HCT116 (cell line): ENCODE measurements at regions not wholly inside any gene's neighbourhood (a gene's known extent, or its start where the extent isn't known, plus 50 kb on each side); places are given as distances from the start of the nearest gene placed in this dataset.

ENCODE experiments used
- ATAC-seq: fragments of 200-7000 bp; cut with Tn5 transposase; 2 replicates; pipeline ENCODE4 v1.9.1; 2020; ENCODE audit warnings: mild to moderate bottlenecking, moderate library complexity
- BruUV-seq: library from RNA; stranded (reverse); fragments of 400-500 nt; replicated peaks from 2 replicates; lab custom pipeline; 2021; lab: Mats Ljungman, UMichigan
- CTCF ChIA-PET: fragments of 300-600 bp; sonication (Branson Sonifier 250); formaldehyde crosslinking; loops from one replicate; lab custom pipeline; 2021; ENCODE audit warnings: antibody characterized with exemption; lab: Charles Lee
- POLR2A ChIA-PET: fragments of 300-600, 350-600 bp; sonication (Branson Sonifier 250); formaldehyde crosslinking; loops from one replicate; lab custom pipeline; 2021; ENCODE audit warnings: antibody characterized with exemption; lab: Charles Lee
- RAD21 ChIA-PET, 2 experiments: fragments of 300-600 bp; sonication (Branson Sonifier 250); formaldehyde crosslinking; loops; one replicate each; lab custom pipeline; 2023; ENCODE audit warnings: low total read pairs in 2 of 2; ENCODE audit not compliant: uncharacterized antibody in 2 of 2, unreplicated experiment in 2 of 2, low non-redundant PET in 1 of 2; lab: Charles Lee
- DNase-seq: peaks from one replicate; pipeline ENCODE4 v3.0.0-alpha.2; 2010; ENCODE audit warnings: low read depth, low spot score
- H2AFZ ChIP-seq: fragments of 200-600 bp; shearing (Covaris generic), sonication (generic); 2 replicates; pipeline ENCODE4 v1.6.1; 2017; ENCODE audit warnings: low read depth, mixed run types, mixed read lengths, antibody characterized with exemption, low read length; ENCODE audit not compliant: poor library complexity, severe bottlenecking
- H3K27ac ChIP-seq: 2 replicates; pipeline ENCODE4 v1.5.1; 2012; ENCODE audit warnings: low read depth, low read length
- H3K27me3 ChIP-seq: fragments of 200-600 bp; sonication (generic); 2 replicates; pipeline ENCODE4 v1.6.1; 2016; ENCODE audit warnings: mixed run types, low read length, mixed read lengths; ENCODE audit not compliant: insufficient read depth
- H3K36me3 ChIP-seq, 2 experiments: fragments of 200-500 bp in 1 of 2; fragments of 200-600 bp in 1 of 2; sonication (Bioruptor generic) in 1 of 2; sonication (generic) in 1 of 2; 2 replicates each; pipeline versions ENCODE4 v1.5.1 to v1.6.1; 2014 to 2016; ENCODE audit warnings: low read length in 2 of 2, inconsistent platforms in 1 of 2, mixed read lengths in 1 of 2, mixed run types in 1 of 2; ENCODE audit not compliant: insufficient read depth in 2 of 2, control insufficient read depth in 1 of 2
- H3K4me1 ChIP-seq, 2 experiments: fragments of 200-600 bp in 1 of 2; sonication (generic) in 1 of 2; 2 replicates each; pipeline versions ENCODE4 v1.5.1 to v1.6.1; 2012 to 2017; ENCODE audit warnings: low read length in 2 of 2, inconsistent platforms in 1 of 2, mild to moderate bottlenecking in 1 of 2, mixed read lengths in 1 of 2, mixed run types in 1 of 2, moderate library complexity in 1 of 2; ENCODE audit not compliant: insufficient read depth in 2 of 2, control insufficient read depth in 1 of 2
- H3K4me2 ChIP-seq: fragments of 200-600 bp; sonication (generic); 2 replicates; pipeline ENCODE4 v1.6.1; 2017; ENCODE audit warnings: mixed run types, low read length, mixed read lengths
- H3K4me3 ChIP-seq, 2 experiments: fragments of 200-600 bp in 1 of 2; sonication (generic) in 1 of 2; replicated peaks in 1 of 2; 2 replicates each; pipeline ENCODE4 v1.5.1; 2011 to 2016; ENCODE audit warnings: low read length in 2 of 2, control low read depth in 1 of 2, low read depth in 1 of 2, mild to moderate bottlenecking in 1 of 2, mixed read lengths in 1 of 2, mixed run types in 1 of 2
- H3K79me2 ChIP-seq: fragments of 200-600 bp; sonication (generic); 2 replicates; pipeline ENCODE4 v1.6.1; 2017; ENCODE audit warnings: mild to moderate bottlenecking, mixed run types, low read length, moderate library complexity, mixed read lengths; ENCODE audit not compliant: insufficient read depth
- H3K9ac ChIP-seq: fragments of 200-600 bp; sonication (generic); 2 replicates; pipeline ENCODE4 v1.6.1; 2016; ENCODE audit warnings: low read length, mixed read lengths
- H3K9me2 ChIP-seq: fragments of 200-600 bp; sonication (generic), shearing (Covaris generic); 2 replicates; pipeline ENCODE4 v1.6.1; 2017; ENCODE audit warnings: mixed run types, mild to moderate bottlenecking, moderate library complexity; ENCODE audit not compliant: insufficient read depth
- H3K9me3 ChIP-seq, 2 experiments: fragments of 200-500 bp in 1 of 2; fragments of 200-600 bp in 1 of 2; sonication (Bioruptor generic) in 1 of 2; sonication (generic) in 1 of 2; 2 replicates each; pipeline ENCODE4 v1.6.1; 2014 to 2017; ENCODE audit warnings: low read length in 2 of 2, mixed read lengths in 2 of 2, inconsistent platforms in 1 of 2, low read depth in 1 of 2, mild to moderate bottlenecking in 1 of 2, mixed run types in 1 of 2, moderate library complexity in 1 of 2; ENCODE audit not compliant: control insufficient read depth in 1 of 2, insufficient read depth in 1 of 2
- H4K20me1 ChIP-seq: fragments of 200-600 bp; sonication (generic), shearing (Covaris generic); 2 replicates; pipeline ENCODE4 v1.6.1; 2017; ENCODE audit warnings: mixed run types, mild to moderate bottlenecking, moderate library complexity; ENCODE audit not compliant: insufficient read depth
- EZH2 ChIP-seq: fragments of 200-600 bp; sonication (generic); IDR thresholded peaks from 2 replicates; pipeline ENCODE4 v1.6.1; 2017; ENCODE audit warnings: antibody characterized with exemption, mixed run types
- MAX ChIP-seq: IDR thresholded peaks from 2 replicates; pipeline ENCODE4 v1.6.1; 2012
- REST ChIP-seq: IDR thresholded peaks from 2 replicates; pipeline ENCODE4 v1.6.1; 2012; ENCODE audit warnings: low read depth
- TCF7L2 ChIP-seq: IDR thresholded peaks from 2 replicates; pipeline ENCODE4 v1.7.0; 2011; ENCODE audit warnings: borderline replicate concordance, inconsistent platforms; ENCODE audit not compliant: insufficient read depth, insufficient read length; ENCODE audit errors: extremely low read depth
- intact Hi-C: fragments of 100-400 bp; cut with micrococcal nuclease; formaldehyde crosslinking; loops from 2 replicates; pipeline ENCODE4 v1.10.0; 2022

GRCh38 chr1:22216966-22217365 is 74.1 kb upstream of the WNT4 start (continued):
- TF ChIP-seq MAX, result no peak
- TF ChIP-seq EZH2, result no peak

GRCh38 chr1:22217811-22218460 is 75.0 kb upstream of the WNT4 start:
- no peak for DNase-seq
- Histone ChIP-seq H3K9me3 (no peaks in the 10 kb centered on the region), H3K36me3 (no peaks in the 10 kb centered on the region), H3K27ac (no peak overlapping the region), H3K9me2 (no peaks in the 10 kb centered on the region), H3K79me2 (no peaks in the 10 kb centered on the region), H3K27me3 (no peaks in the 10 kb centered on the region), H3K4me2 (no peak overlapping the region), H2AFZ (no peak overlapping the region), H3K4me3 (no peak overlapping the region), H4K20me1 (no peaks in the 10 kb centered on the region), H3K4me1 (peaks cover 6% of the 10 kb centered on the region in 2 experiments; a peak in 2 of 4 replicates), H3K9ac (no peak overlapping the region)
- TF ChIP-seq TCF7L2 (peak; percentile 90), REST (no peak)
- intact Hi-C loops, result no loop called here
- BruUV-seq, result no TSS peak
- ChIA-PET RAD21 (no interaction called here), POLR2A (no interaction called here), CTCF (no interaction called here)
- ATAC-seq, result peak; percentile 72
